Activated effector memory CD4-positive, alpha-beta T cell treated with Interleukin-2 at 50 U/mL for 16 hours (primary cell): ENCODE measurements at regions not wholly inside any gene's neighbourhood (a gene's known extent, or its start where the extent isn't known, plus 50 kb on each side); places are given as distances from the start of the nearest gene placed in this dataset.
"Not testable (repeated sequence)": the region's sequence is repeated elsewhere in the genome, so short reads cannot be mapped to it uniquely, and the experiment has no call there.

Source experiments
- DNase-seq: peaks from one replicate; pipeline ENCODE4 v3.0.0-alpha.2; 2020

- not testable (repeated sequence) for DNase-seq
Measured at GRCh38 chr12:131624756-131625501, 86.0 kb upstream of the SFSWAP start.

- not testable (repeated sequence) for DNase-seq
Measured at GRCh38 chr12:131625966-131626722, 84.7 kb upstream of the SFSWAP start.

- DNase-seq = peak; percentile 45
Measured at GRCh38 chr12:131627151-131628022, 83.5 kb upstream of the SFSWAP start.

GRCh38 chr12:131628023-131628740 lies 82.7 kb upstream of the SFSWAP start:
- no peak for DNase-seq

GRCh38 chr12:131628766-131629448 lies 82.0 kb upstream of the SFSWAP start:
- DNase-seq = no peak

- DNase-seq = no peak
Measured at GRCh38 chr12:131631230-131631629, 79.7 kb upstream of the SFSWAP start.

GRCh38 chr12:131631889-131632651 lies 78.8 kb upstream of the SFSWAP start:
- DNase-seq = not testable (repeated sequence)

- DNase-seq = not testable (repeated sequence)
Measured at GRCh38 chr12:131632652-131633023, 78.3 kb upstream of the SFSWAP start.

- not testable (repeated sequence) for DNase-seq
Measured at GRCh38 chr12:131633610-131634009, 77.3 kb upstream of the SFSWAP start.

GRCh38 chr12:131634037-131634436 lies 76.9 kb upstream of the SFSWAP start:
- no peak for DNase-seq

- not testable (repeated sequence) for DNase-seq
Measured at GRCh38 chr12:131635012-131635411, 75.9 kb upstream of the SFSWAP start.

GRCh38 chr12:131635491-131636122 lies 75.3 kb upstream of the SFSWAP start:
- no peak for DNase-seq

- no peak for DNase-seq
Measured at GRCh38 chr12:131636266-131636665, 74.6 kb upstream of the SFSWAP start.

- no peak for DNase-seq
Measured at GRCh38 chr12:131636940-131637750, 73.7 kb upstream of the SFSWAP start.

- DNase-seq = no peak
Measured at GRCh38 chr12:131637986-131638385, 72.9 kb upstream of the SFSWAP start.

GRCh38 chr12:131639270-131639940 lies 71.5 kb upstream of the SFSWAP start:
- no peak for DNase-seq

GRCh38 chr12:131640525-131640924 lies 70.4 kb upstream of the SFSWAP start:
- no peak for DNase-seq

GRCh38 chr12:131641315-131641714 lies 69.6 kb upstream of the SFSWAP start:
- no peak for DNase-seq

GRCh38 chr12:131642101-131642540 lies 68.8 kb upstream of the SFSWAP start:
- DNase-seq = no peak
